Cardiac fibroblast (primary cell): ENCODE measurements at regions not wholly inside any gene's neighbourhood (a gene's known extent, or its start where the extent isn't known, plus 50 kb on each side); places are given as distances from the start of the nearest gene placed in this dataset.

Source experiments
- DNase-seq, 2 donors: peaks; one replicate each; pipeline versions ENCODE4 v3.0.0 to v3.0.0-alpha.2; 2010; ENCODE audit warnings: low read depth in 2 of 2
- H3K4me3 ChIP-seq, 2 donors: replicated peaks in 1 of 2; 1 replicate in 1 of 2; 2 replicates in 1 of 2; pipeline ENCODE4 v1.5.1; 2011; ENCODE audit warnings: low read depth in 2 of 2, low read length in 2 of 2, mild to moderate bottlenecking in 2 of 2, moderate library complexity in 1 of 2
- TF ChIP-seq, protein P1 (sequence below): IDR thresholded peaks from one replicate; pipeline ENCODE4 v1.5.1; 2011; ENCODE audit warnings: low read depth, mild to moderate bottlenecking, low read length, inconsistent platforms

DNA sequence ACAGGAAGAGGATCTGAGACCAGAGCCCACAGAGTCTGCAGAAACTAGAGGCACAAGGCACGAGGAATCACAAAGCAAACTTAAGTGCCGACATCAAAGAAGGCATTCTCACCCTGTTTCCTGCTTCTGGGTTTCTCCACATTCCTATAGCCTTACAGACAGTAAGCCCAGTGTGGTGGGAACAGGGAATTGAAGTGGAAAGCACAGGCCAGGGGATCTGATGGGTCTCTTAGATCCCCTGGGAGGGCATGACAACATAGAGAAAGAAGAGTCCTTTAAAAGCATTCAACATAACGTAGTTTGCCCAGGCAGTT, 75.6 kb upstream of the FRMD6 start:
- DNase-seq, result peak; percentile 10 to 59
- H3K4me3 ChIP-seq, result no peak overlapping the region
- TF ChIP-seq, protein P1, sequence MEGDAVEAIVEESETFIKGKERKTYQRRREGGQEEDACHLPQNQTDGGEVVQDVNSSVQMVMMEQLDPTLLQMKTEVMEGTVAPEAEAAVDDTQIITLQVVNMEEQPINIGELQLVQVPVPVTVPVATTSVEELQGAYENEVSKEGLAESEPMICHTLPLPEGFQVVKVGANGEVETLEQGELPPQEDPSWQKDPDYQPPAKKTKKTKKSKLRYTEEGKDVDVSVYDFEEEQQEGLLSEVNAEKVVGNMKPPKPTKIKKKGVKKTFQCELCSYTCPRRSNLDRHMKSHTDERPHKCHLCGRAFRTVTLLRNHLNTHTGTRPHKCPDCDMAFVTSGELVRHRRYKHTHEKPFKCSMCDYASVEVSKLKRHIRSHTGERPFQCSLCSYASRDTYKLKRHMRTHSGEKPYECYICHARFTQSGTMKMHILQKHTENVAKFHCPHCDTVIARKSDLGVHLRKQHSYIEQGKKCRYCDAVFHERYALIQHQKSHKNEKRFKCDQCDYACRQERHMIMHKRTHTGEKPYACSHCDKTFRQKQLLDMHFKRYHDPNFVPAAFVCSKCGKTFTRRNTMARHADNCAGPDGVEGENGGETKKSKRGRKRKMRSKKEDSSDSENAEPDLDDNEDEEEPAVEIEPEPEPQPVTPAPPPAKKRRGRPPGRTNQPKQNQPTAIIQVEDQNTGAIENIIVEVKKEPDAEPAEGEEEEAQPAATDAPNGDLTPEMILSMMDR, result no peak

DNA sequence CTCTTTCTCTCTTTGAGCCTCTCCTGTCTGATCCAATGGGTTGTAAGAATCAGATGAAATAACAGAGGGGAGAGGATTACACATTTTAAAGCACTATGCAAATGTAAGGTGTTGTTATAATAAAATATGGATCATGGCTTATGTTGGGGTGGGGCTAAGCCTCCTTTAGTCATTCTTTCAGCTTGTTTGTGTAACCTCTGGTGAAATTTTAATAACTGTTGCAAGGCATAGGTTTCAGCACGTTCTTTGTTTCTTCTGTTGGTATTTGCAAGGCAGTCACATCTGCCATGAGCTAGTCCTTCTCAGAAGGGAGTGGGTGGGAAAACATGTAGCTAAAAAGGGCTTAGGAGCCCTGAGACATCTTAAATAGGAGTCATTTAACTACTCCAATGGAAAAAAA, 74.8 kb upstream of the FRMD6 start:
- peak in 1 of 2 donors; percentile 83 for DNase-seq
- no peak overlapping the region for H3K4me3 ChIP-seq
- TF ChIP-seq, protein P1, result no peak

DNA sequence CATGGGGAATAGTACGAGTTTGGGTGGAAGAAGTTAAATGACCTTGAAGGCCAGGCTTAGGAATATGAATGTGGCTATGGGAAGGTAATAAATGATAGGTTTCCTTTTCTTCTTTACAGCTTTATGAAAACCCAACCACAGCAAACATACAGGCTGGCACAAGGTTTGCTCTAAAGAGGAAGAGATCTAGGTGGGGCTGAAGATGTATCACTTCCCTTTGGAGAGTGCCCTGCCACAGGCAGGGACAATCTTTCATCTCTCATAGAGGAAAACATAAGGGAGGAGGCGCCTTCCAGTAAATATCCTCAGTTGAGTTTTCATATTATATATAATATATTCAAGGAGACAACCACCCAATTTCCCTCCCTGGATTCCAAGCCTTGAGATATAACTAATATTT, 72.9 kb upstream of the FRMD6 start:
- TF ChIP-seq, protein P1, result no peak
- H3K4me3 ChIP-seq, result no peak overlapping the region
- no peak for DNase-seq

DNA sequence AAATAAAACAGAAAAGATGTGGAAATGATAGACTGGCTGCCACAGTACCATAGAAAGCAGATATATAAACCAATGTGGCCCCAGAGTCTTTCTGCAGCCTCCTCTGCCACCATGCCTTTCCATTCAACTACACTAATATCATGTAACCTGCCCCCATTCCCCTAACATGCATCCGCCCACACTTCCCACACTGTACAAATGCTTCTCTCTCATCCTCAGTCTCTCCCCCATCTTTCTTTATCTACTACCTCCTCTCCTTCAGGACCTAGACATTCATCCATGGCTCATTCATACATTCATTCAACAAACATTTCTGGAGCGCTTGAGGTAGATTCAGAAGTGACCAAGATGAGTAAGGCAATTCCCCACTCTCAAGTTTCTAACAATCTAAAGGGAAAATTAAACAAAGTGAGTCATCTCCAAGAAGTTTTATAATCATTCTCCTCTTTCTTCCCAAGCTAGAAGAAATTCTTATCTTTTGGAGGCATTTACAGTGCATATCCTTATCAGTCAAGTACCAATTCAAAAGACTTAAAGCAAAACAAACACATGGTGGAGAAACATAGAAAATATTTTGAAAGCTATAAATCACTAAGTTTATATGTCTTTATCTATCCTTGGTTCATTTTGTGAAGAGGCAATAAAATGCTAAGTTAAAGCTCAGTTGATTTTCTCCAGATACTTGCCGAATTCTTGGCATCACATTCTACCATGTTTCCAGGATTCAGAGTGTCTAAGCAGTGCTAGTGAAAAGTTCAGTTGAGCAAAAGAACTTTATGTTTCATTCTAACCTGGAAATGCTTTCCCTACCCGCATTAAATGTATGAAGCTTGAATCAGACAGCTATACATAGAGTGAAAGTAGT, 70.5 kb upstream of the FRMD6 start:
- peak; percentile 46 to 84 for DNase-seq
- TF ChIP-seq, protein P1, result no peak
- no peak overlapping the region for H3K4me3 ChIP-seq

DNA sequence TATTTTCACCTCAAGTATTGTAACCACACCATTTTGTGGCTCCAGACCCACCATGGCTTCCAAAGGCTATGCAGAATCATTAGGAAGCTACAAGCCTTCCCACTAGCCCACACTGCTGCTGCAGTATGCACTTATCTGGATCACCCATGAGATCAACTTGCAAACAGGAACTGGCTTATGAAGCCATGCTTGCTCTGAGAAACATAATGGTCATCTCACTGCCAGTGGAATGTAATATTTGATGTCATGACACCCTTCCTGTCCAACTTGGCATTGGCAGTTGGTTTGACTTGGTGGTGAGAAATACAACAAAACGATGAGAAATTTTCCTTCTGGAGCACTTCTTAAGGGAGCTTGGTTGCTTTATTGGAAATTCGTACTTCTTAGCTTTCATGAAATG, 69.3 kb upstream of the FRMD6 start:
- DNase-seq, result peak; percentile 60 to 73
- TF ChIP-seq, protein P1, result no peak
- H3K4me3 ChIP-seq, result no peak overlapping the region

DNA sequence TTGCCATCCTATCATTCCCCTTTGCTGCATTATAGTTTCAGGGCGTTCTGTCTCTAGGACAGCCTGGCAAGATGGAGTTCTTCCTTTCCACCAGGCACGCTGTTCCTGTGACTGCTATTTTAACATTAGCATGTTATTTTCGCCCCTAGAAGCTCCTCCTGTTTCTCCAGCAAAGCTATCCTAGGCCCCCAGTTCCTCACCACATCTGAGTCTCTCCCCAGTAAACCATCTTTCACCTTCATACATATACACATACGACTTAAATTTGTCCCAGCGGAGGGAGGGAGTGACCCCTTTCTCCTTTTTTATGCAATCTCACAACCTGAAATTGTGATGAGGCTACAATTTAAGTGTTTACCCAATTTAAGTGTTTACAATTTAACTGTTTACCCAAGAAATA, 66.7 kb upstream of the FRMD6 start:
- TF ChIP-seq, protein P1, result no peak
- no peak overlapping the region for H3K4me3 ChIP-seq
- DNase-seq, result no peak

DNA sequence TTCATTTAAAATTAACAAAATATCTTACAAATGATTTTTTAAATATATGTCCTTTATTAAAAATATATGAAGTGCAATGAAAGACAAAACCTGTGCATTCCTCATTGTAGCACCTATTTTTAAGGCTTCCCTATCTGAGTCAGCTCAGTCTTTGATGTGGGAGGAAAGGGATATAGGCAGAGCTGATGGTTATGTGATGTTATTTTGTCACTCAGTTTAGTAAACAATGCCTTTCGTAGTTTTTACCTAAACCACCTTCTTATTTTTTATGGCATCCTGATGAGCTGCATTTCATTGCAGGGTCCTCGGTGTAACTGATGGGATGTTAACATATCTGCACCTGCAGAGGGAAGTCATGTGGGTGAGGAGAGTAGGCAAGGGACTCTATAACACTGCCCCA, 58.9 kb upstream of the FRMD6 start:
- no peak for DNase-seq
- TF ChIP-seq, protein P1, result no peak

More for the DNA sequence above, 58.9 kb upstream of the FRMD6 start:
- no peak overlapping the region for H3K4me3 ChIP-seq
